CD4-positive, alpha-beta T cell treated with Interleukin-4 for 1 hour (primary cell): ENCODE measurements at regions not wholly inside any gene's neighbourhood (a gene's known extent, or its start where the extent isn't known, plus 50 kb on each side); places are given as distances from the start of the nearest gene placed in this dataset.

Experiments
- DNase-seq, 2 donors: peaks; one replicate each; pipeline ENCODE4 v3.0.0-alpha.2; 2020 to 2022

- no peak for DNase-seq
Observed at GRCh38 chr11:116467823-116468222, 305.0 kb downstream of the BUD13 start.

GRCh38 chr11:116466801-116467200 is 306.0 kb downstream of the BUD13 start:
- DNase-seq: no peak

- no peak for DNase-seq
Observed at GRCh38 chr11:116466191-116466590, 306.6 kb downstream of the BUD13 start.

- DNase-seq: no peak
Observed at GRCh38 chr11:116465056-116465455, 307.7 kb downstream of the BUD13 start.

- no peak for DNase-seq
Observed at GRCh38 chr11:116461789-116462188, 311.0 kb downstream of the BUD13 start.

- DNase-seq: no peak
Observed at GRCh38 chr11:116460156-116460920, 312.4 kb downstream of the BUD13 start.

- DNase-seq: no peak
Observed at GRCh38 chr11:116459185-116460045, 313.4 kb downstream of the BUD13 start.

GRCh38 chr11:116458546-116458945 is 314.2 kb downstream of the BUD13 start:
- no peak for DNase-seq

GRCh38 chr11:116457336-116458007 is 315.3 kb downstream of the BUD13 start:
- DNase-seq: no peak

GRCh38 chr11:116454951-116455350 is 317.8 kb downstream of the BUD13 start:
- DNase-seq: no peak

GRCh38 chr11:116454020-116454645 is 318.7 kb downstream of the BUD13 start:
- peak in 1 of 2 donors; percentile 9 for DNase-seq

- DNase-seq: no peak
Observed at GRCh38 chr11:116452461-116452860, 320.3 kb downstream of the BUD13 start.

- DNase-seq: no peak
Observed at GRCh38 chr11:116449522-116449921, 323.3 kb downstream of the BUD13 start.

GRCh38 chr11:116446048-116446941 is 326.5 kb downstream of the BUD13 start:
- no peak for DNase-seq

GRCh38 chr11:116445108-116446047 is 327.4 kb downstream of the BUD13 start:
- DNase-seq: no peak

- DNase-seq: no peak
Observed at GRCh38 chr11:116442238-116442752, 330.5 kb downstream of the BUD13 start.

- DNase-seq: no peak
Observed at GRCh38 chr11:116439361-116439677, 333.5 kb downstream of the BUD13 start.

- no peak for DNase-seq
Observed at GRCh38 chr11:116438651-116439360, 334.0 kb downstream of the BUD13 start.

GRCh38 chr11:116434986-116435385 is 337.8 kb downstream of the BUD13 start:
- no peak for DNase-seq

- no peak for DNase-seq
Observed at GRCh38 chr11:116432301-116432700, 340.5 kb downstream of the BUD13 start.
